Activated CD4-positive, alpha-beta T cell treated with anti-CD3 and anti-CD28 coated beads for 36 hours (primary cell): ENCODE measurements at regions not wholly inside any gene's neighbourhood (a gene's known extent, or its start where the extent isn't known, plus 50 kb on each side); places are given as distances from the start of the nearest gene placed in this dataset.

Experiments used
- ATAC-seq: fragments of 200-7000 bp; cut with Tn5 transposase; one replicate; pipeline ENCODE4 v1.10.0; 2021; ENCODE audit warnings: mild to moderate bottlenecking, moderate library complexity
- CTCF ChIA-PET: fragments of 350-600 bp; sonication (Branson Sonifier 250); formaldehyde crosslinking; loops from one replicate; lab custom pipeline; 2021; ENCODE audit warnings: antibody characterized with exemption; lab: Charles Lee
- POLR2A ChIA-PET: fragments of 350-600 bp; sonication (Branson Sonifier 250); formaldehyde crosslinking; loops from one replicate; lab custom pipeline; 2021; ENCODE audit warnings: antibody characterized with exemption, inconsistent platforms; lab: Charles Lee
- DNase-seq: peaks from one replicate; pipeline ENCODE4 v3.0.0-alpha.2; 2020
- H3K27ac Mint-ChIP-seq: one replicate; pipeline ENCODE4 v1.8.0; 2021; ENCODE audit warnings: mixed read lengths
- H3K27me3 Mint-ChIP-seq: one replicate; pipeline ENCODE4 v1.8.0; 2021; ENCODE audit warnings: mixed read lengths
- H3K36me3 Mint-ChIP-seq: one replicate; pipeline ENCODE4 v1.8.0; 2021; ENCODE audit warnings: low read depth, mixed read lengths
- H3K4me1 Mint-ChIP-seq: one replicate; pipeline ENCODE4 v1.8.0; 2021; ENCODE audit warnings: mixed read lengths
- H3K4me3 Mint-ChIP-seq: one replicate; pipeline ENCODE4 v1.8.0; 2021; ENCODE audit warnings: mild to moderate bottlenecking, moderate library complexity, mixed read lengths
- H3K9me3 Mint-ChIP-seq: one replicate; pipeline ENCODE4 v1.8.0; 2021; ENCODE audit warnings: low read depth, mixed read lengths
- intact Hi-C, 2 experiments: fragments of 100-400 bp; cut with DNase I in 1 of 2; cut with micrococcal nuclease in 1 of 2; formaldehyde crosslinking; loops; one replicate each; pipeline versions ENCODE4 v1.14.2 to v1.15.1; 2022 to 2024; cut with DNase I, micrococcal nuclease

GRCh38 chrX:45344594-45344993, 143.9 kb upstream of the DIPK2B start:
- no peak overlapping the region for H3K27ac Mint-ChIP-seq
- no peaks in the 10 kb centered on the region for H3K27me3 Mint-ChIP-seq
- no peaks in the 10 kb centered on the region for H3K36me3 Mint-ChIP-seq
- DNase-seq (no peak), ATAC-seq (no peak)
- intact Hi-C loops, result no loop called here
- CTCF ChIA-PET, result no interaction called here
- H3K4me1 Mint-ChIP-seq, result no peaks in the 10 kb centered on the region
- POLR2A ChIA-PET, result no interaction called here
- no peaks in the 10 kb centered on the region for H3K9me3 Mint-ChIP-seq
- H3K4me3 Mint-ChIP-seq, result no peak overlapping the region

GRCh38 chrX:45329217-45329616, 128.5 kb upstream of the DIPK2B start:
- DNase-seq (no peak), ATAC-seq (no peak)
- CTCF ChIA-PET, result no interaction called here
- no peaks in the 10 kb centered on the region for H3K9me3 Mint-ChIP-seq
- intact Hi-C loops, result loop anchor here in 1 of 2 experiments (10.0 kb wide), 1 partner anchor 416 kb away; no protein-coding TSS in a partner anchor
- POLR2A ChIA-PET, result no interaction called here
- H3K27ac Mint-ChIP-seq, result no peak overlapping the region
- no peaks in the 10 kb centered on the region for H3K36me3 Mint-ChIP-seq
- H3K4me3 Mint-ChIP-seq, result no peak overlapping the region
- H3K27me3 Mint-ChIP-seq, result peaks cover 4% of the 10 kb centered on the region
- H3K4me1 Mint-ChIP-seq, result peaks cover 3% of the 10 kb centered on the region

DNA sequence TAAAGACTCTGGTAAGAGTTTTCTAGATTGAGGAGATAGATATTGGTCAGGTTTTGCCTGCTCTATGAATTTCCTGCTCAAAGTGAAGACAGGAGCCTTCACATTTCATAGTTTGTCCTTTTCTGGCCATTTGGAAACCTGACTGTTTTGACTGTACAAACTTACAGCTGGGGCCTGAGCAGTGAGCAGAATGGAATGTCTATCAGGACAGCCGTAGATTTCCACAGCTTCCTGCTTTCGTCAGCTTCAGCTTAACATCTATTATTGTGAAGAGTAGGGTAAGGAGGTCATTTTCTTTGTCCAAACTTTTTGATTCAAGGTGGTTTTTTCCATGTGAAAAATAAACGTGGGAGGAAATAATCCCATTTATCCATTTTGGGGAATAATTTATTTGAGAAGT, 124.3 kb upstream of the DIPK2B start:
- ChIA-PET CTCF (interaction anchor here (0.6 kb wide), 1 partner anchor 428 kb away, joined by 3 read pairs; no protein-coding TSS in a partner anchor), POLR2A (no interaction called here)
- DNase-seq (no peak), ATAC-seq (no peak)
- H3K4me1 Mint-ChIP-seq, result peaks cover 7% of the 10 kb centered on the region
- no peak overlapping the region for H3K4me3 Mint-ChIP-seq
- H3K36me3 Mint-ChIP-seq, result no peaks in the 10 kb centered on the region
- intact Hi-C loops, result loop anchor here (5.0 to 10.0 kb wide), 5 partner anchors 182 to 1082 kb away; no protein-coding TSS in a partner anchor
- no peak overlapping the region for H3K27ac Mint-ChIP-seq
- H3K27me3 Mint-ChIP-seq, result peaks cover 4% of the 10 kb centered on the region
- H3K9me3 Mint-ChIP-seq, result no peaks in the 10 kb centered on the region

DNA sequence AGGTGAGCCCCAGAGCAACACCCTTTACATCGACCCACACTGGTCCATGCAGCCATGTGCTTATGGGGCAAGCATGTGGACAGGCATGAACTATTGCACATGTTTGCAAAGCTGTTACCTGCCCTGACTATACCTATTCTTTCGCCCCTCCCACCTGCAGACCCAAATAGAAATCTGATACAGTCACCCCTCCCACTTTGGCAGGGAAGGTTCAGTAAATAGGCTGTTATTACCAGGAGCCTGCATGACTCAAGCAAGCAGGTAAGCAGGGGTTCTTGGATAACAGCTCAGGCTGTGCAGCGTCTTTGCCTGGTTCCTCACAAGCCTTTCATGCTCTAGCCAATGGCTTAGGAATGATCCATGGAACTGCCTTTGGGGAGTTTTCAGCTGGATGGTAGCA, 122.7 kb upstream of the DIPK2B start:
- Mint-ChIP-seq H3K27me3 (peaks cover 4% of the 10 kb centered on the region), H3K4me3 (no peak overlapping the region), H3K4me1 (peaks cover 7% of the 10 kb centered on the region), H3K36me3 (no peaks in the 10 kb centered on the region), H3K9me3 (no peaks in the 10 kb centered on the region), H3K27ac (no peak overlapping the region)
- ChIA-PET CTCF (interaction anchor here (1.1 to 2.4 kb wide), 2 partner anchors 1084 to 1085 kb away, joined by 3 to 9 read pairs; no protein-coding TSS in a partner anchor), POLR2A (interaction anchor here (0.6 kb wide), 2 partner anchors 441 to 1451 kb away, joined by 10 to 16 read pairs; no protein-coding TSS in a partner anchor)
- ATAC-seq, result no peak
- DNase-seq, result no peak
- intact Hi-C loops, result loop anchor here (2.0 to 10.0 kb wide), 6 partner anchors 184 to 1084 kb away; no protein-coding TSS in a partner anchor

GRCh38 chrX:45322820-45323219, 122.1 kb upstream of the DIPK2B start:
- Mint-ChIP-seq H3K27me3 (peaks cover 4% of the 10 kb centered on the region), H3K4me1 (peaks cover 7% of the 10 kb centered on the region), H3K27ac (no peak overlapping the region), H3K9me3 (no peaks in the 10 kb centered on the region), H3K36me3 (no peaks in the 10 kb centered on the region), H3K4me3 (no peak overlapping the region)
- ChIA-PET POLR2A (interaction anchor here (0.6 kb wide), 1 partner anchor 441 kb away, joined by 10 read pairs; no protein-coding TSS in a partner anchor), CTCF (interaction anchor here (0.7 to 2.4 kb wide), 4 partner anchors 27 to 1086 kb away, joined by 3 to 9 read pairs (median 4); no protein-coding TSS in a partner anchor)
- intact Hi-C loops, result loop anchor here (2.0 to 10.0 kb wide), 6 partner anchors 184 to 1084 kb away; no protein-coding TSS in a partner anchor
- no peak for DNase-seq
- no peak for ATAC-seq

DNA sequence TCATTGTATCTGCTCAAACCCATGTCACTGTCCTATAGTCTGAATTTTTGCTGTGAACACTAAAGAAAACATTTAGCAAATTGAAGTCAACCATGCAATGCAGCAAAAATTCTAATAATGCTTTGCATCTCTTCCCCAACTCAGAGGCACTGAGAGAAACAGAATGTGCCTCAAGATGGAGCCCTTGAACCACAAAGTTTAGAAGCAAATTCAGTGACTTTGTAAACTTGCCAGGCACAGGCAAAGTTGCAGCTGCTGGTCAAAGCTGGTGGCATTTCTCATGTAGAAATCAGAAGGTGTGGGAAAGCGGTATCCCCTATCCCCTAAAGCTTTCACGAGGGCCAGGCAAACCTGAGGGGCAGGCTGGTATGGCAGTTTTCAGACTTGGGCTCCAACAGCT, 121.7 kb upstream of the DIPK2B start:
- ATAC-seq (no peak), DNase-seq (peak; percentile 20)
- Mint-ChIP-seq H3K27me3 (peaks cover 4% of the 10 kb centered on the region), H3K4me3 (no peak overlapping the region), H3K27ac (no peak overlapping the region), H3K9me3 (no peaks in the 10 kb centered on the region), H3K4me1 (peaks cover 7% of the 10 kb centered on the region), H3K36me3 (no peaks in the 10 kb centered on the region)
- CTCF ChIA-PET, result interaction anchor here (0.7 to 2.4 kb wide), 5 partner anchors 27 to 1086 kb away, joined by 3 to 9 read pairs (median 3); no protein-coding TSS in a partner anchor
- POLR2A ChIA-PET, result no interaction called here
- intact Hi-C loops, result loop anchor here (2.0 to 10.0 kb wide), 6 partner anchors 185 to 1085 kb away; no protein-coding TSS in a partner anchor

DNA sequence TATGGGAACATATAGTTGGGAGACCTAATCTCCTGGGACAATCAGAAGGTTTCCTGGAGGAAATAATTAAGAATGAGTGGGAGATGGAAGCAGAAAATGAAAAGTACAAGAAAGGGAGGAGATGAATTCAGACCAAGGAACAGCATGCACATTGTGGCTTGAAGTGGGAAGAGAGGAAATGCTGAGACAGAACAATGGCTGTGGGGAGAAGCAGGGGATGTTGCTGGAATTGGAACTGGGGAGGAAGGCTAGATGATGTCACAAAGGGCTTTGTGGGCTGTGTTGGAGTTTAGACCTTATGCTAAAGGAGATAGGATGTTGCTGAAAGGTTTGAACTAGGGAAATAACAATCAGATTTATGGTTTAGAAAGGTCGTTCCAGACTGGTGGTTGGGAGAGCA, 119.5 kb upstream of the DIPK2B start:
- ATAC-seq (no peak), DNase-seq (no peak)
- CTCF ChIA-PET, result no interaction called here
- Mint-ChIP-seq H3K9me3 (no peaks in the 10 kb centered on the region), H3K36me3 (no peaks in the 10 kb centered on the region), H3K27me3 (peaks cover 2% of the 10 kb centered on the region), H3K4me1 (peaks cover 5% of the 10 kb centered on the region), H3K4me3 (no peak overlapping the region), H3K27ac (no peak overlapping the region)
- POLR2A ChIA-PET, result no interaction called here
- intact Hi-C loops, result loop anchor here (5.0 to 10.0 kb wide), 5 partner anchors 187 to 1087 kb away; no protein-coding TSS in a partner anchor

- no peak overlapping the region for H3K27ac Mint-ChIP-seq
- ChIA-PET POLR2A (no interaction called here), CTCF (no interaction called here)
- intact Hi-C loops, result no loop called here
- H3K27me3 Mint-ChIP-seq, result no peaks in the 10 kb centered on the region
- no peaks in the 10 kb centered on the region for H3K36me3 Mint-ChIP-seq
- no peaks in the 10 kb centered on the region for H3K4me1 Mint-ChIP-seq
- DNase-seq, result no peak
- ATAC-seq, result no peak
- no peak overlapping the region for H3K4me3 Mint-ChIP-seq
- no peaks in the 10 kb centered on the region for H3K9me3 Mint-ChIP-seq
Observed at GRCh38 chrX:45309801-45310200, 109.1 kb upstream of the DIPK2B start.

- CTCF ChIA-PET, result no interaction called here
- no peaks in the 10 kb centered on the region for H3K9me3 Mint-ChIP-seq
- no peak overlapping the region for H3K4me3 Mint-ChIP-seq
- no peaks in the 10 kb centered on the region for H3K27me3 Mint-ChIP-seq
- no peaks in the 10 kb centered on the region for H3K36me3 Mint-ChIP-seq
- no peak for ATAC-seq
- H3K27ac Mint-ChIP-seq, result no peak overlapping the region
- intact Hi-C loops, result no loop called here
- POLR2A ChIA-PET, result no interaction called here
- H3K4me1 Mint-ChIP-seq, result no peaks in the 10 kb centered on the region
- no peak for DNase-seq
Observed at GRCh38 chrX:45309096-45309495, 108.4 kb upstream of the DIPK2B start.

- no peak for ATAC-seq
- Mint-ChIP-seq H3K27ac (no peak overlapping the region), H3K4me1 (no peaks in the 10 kb centered on the region), H3K27me3 (no peaks in the 10 kb centered on the region), H3K4me3 (no peak overlapping the region), H3K9me3 (no peaks in the 10 kb centered on the region), H3K36me3 (no peaks in the 10 kb centered on the region)
- POLR2A ChIA-PET, result no interaction called here
- intact Hi-C loops, result no loop called here
- CTCF ChIA-PET, result no interaction called here
- no peak for DNase-seq
Observed at GRCh38 chrX:45306794-45307193, 106.1 kb upstream of the DIPK2B start.

DNA sequence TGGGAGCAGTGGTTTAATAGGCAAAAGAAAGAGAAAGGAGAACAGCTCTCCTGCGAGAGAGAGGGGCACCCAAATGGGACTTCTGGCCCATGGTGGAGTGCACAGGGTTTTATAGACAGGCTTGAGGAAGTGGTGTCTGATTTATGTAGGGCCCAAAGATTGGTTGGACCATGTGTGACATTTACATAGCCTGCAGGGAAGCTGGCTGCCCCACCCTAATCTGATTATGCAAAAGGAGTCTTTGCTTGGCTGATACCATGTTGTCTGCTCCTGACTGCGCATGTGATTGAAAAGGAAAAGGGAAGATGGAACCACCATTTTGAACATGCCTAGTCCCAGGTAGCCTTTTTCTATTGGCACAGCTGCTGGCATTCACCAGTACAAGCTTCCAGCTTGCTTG, 100.0 kb upstream of the DIPK2B start:
- intact Hi-C loops, result no loop called here
- Mint-ChIP-seq H3K27ac (no peak overlapping the region), H3K4me3 (no peak overlapping the region), H3K27me3 (no peaks in the 10 kb centered on the region), H3K36me3 (no peaks in the 10 kb centered on the region), H3K4me1 (no peaks in the 10 kb centered on the region), H3K9me3 (no peaks in the 10 kb centered on the region)
- ChIA-PET CTCF (no interaction called here), POLR2A (no interaction called here)
- ATAC-seq, result no peak
- DNase-seq, result no peak

DNA sequence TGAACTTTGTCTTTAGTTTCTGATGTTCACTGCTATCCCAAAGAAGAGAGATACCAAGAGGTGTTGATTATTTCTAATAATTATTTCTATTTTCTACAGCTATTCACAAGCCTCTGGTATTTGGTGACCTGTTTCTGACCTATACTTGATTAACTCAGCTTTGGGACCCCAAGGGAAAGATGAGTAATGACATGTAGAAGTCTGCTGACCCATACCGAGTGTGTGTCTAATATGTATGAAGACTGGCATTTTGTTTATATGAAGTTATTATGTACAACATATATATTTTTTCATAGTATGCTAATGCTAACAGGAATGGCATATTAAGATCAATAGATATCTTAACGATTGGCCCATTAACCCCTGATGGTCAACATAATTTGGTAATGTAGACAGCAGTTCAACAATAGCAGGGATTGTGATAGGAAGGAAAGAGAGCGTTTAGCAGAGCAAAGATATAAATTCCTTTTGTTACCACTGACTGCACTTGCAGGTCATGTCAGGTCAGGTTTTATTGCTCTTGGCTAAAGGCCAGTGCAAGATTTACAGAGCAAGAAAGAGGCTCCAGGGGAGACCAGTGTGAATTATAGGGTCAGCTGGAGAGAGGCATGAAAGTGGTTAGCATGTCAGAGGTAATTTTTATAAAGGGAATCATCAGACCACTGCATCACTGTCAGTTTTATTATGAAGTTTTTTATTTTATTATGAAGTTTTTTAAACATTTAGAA, 94.7 kb upstream of the DIPK2B start:
- H3K9me3 Mint-ChIP-seq, result no peaks in the 10 kb centered on the region
- no peaks in the 10 kb centered on the region for H3K36me3 Mint-ChIP-seq
- H3K27ac Mint-ChIP-seq, result no peak overlapping the region
- no peaks in the 10 kb centered on the region for H3K4me1 Mint-ChIP-seq
- intact Hi-C loops, result no loop called here
- ChIA-PET CTCF (no interaction called here), POLR2A (no interaction called here)
- no peaks in the 10 kb centered on the region for H3K27me3 Mint-ChIP-seq
- DNase-seq (no peak), ATAC-seq (no peak)
- H3K4me3 Mint-ChIP-seq, result no peak overlapping the region
